AG09319 (cell line): ENCODE measurements at regions not wholly inside any gene's neighbourhood (a gene's known extent, or its start where the extent isn't known, plus 50 kb on each side); places are given as distances from the start of the nearest gene placed in this dataset.

Experiments used
- DNase-seq: peaks from one replicate; pipeline ENCODE4 v3.0.0-alpha.2; 2010; ENCODE audit warnings: low read depth; ENCODE audit errors: extremely low read depth
- CTCF ChIP-seq: IDR thresholded peaks from 2 replicates; pipeline ENCODE4 v1.5.1; 2011; ENCODE audit warnings: low read depth, mild to moderate bottlenecking, inconsistent platforms, low read length, moderate library complexity

GRCh38 chr22:22040472-22040871 is 57.9 kb upstream of the TOP3B start:
- no peak for TF ChIP-seq CTCF
- no peak for DNase-seq

GRCh38 chr22:22039286-22040074 is 56.9 kb upstream of the TOP3B start:
- no peak for DNase-seq
- no peak for TF ChIP-seq CTCF

GRCh38 chr22:22038178-22038880 is 55.7 kb upstream of the TOP3B start:
- no peak for DNase-seq
- no peak for TF ChIP-seq CTCF

- TF ChIP-seq CTCF, result no peak
- no peak for DNase-seq
Measured at GRCh38 chr22:22037740-22038139, 55.2 kb upstream of the TOP3B start.

DNA sequence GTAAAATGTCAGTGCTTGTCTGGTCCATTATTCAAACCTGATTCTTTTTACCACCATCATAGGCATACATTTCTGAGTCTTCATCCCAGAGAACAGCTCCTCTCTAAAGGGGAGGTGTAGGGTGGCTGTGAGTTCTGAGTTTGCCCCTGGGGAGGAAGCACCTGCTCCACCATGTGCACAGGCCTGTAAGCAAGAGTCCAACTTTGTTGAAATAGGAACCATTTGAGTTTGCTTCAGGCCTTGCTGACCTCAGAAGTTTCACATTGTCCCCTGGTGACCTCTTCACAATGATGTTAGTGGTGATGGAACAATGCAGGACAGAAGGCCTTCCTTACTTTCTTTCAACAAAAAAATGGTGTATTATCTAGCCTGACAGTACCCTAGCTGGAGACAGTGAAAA is 54.6 kb upstream of the TOP3B start:
- TF ChIP-seq CTCF, result no peak

DNA sequence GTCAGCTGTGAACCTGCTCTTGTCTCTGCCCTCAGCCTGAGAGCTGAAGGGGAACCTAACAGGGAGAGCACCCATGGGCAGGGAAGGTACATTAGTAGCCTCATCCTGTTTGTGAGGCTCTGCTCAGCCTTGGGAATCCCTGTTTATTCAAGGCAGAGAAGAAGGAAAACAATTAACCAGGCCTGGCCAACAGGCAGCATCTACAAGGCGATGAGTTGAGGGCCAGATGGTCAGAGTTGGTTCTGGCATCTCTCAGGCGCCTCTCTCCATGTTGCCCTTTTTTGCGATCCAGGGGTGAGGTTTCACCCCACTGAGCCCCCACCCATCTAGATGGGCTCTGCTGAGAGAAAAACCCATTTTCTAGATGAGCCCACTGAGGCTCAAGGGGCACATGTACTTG is 54.0 kb upstream of the TOP3B start:
- no peak for TF ChIP-seq CTCF
- DNase-seq, result no peak

More for the DNA sequence above, 54.6 kb upstream of the TOP3B start:
- DNase-seq, result no peak

GRCh38 chr22:22035771-22036314 is 53.3 kb upstream of the TOP3B start:
- no peak for TF ChIP-seq CTCF
- DNase-seq, result no peak
